ENCODE measurements at regions not wholly inside any gene's neighbourhood (a gene's known extent, or its start where the extent isn't known, plus 50 kb on each side); places are given as distances from the start of the nearest gene placed in this dataset.

DNA sequence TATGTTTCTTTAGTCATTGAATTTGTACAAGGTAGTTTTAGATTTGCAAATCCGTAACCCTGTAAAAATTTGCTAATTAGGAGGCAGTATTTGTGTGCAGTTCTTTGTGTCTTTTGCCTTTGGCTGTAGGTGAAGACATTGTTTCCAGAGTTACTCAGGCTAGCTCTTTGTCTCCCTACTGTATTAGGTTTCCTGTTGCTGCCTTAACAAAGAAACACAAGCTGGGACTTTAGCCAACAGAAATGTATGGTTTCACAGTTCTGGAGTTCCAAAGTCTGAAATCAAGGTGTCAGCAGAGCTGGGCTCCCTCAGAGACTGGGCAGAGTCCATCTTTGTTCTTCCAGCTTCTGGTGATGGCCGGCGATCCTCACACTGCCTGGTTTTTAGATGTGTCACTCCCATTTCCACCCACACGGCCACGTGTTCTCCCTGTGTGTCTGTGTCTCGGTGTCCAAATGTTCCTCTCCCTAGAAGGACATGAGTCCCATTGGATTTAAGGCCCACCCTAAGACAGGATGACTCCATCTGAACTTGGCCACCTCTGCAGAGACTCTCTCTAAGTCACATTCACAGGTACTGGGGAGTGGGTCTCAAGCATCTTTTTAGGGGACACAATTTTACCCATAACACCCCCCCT lies 309.7 kb downstream of the GALR1 start:
- TF ChIP-seq, protein P1, sequence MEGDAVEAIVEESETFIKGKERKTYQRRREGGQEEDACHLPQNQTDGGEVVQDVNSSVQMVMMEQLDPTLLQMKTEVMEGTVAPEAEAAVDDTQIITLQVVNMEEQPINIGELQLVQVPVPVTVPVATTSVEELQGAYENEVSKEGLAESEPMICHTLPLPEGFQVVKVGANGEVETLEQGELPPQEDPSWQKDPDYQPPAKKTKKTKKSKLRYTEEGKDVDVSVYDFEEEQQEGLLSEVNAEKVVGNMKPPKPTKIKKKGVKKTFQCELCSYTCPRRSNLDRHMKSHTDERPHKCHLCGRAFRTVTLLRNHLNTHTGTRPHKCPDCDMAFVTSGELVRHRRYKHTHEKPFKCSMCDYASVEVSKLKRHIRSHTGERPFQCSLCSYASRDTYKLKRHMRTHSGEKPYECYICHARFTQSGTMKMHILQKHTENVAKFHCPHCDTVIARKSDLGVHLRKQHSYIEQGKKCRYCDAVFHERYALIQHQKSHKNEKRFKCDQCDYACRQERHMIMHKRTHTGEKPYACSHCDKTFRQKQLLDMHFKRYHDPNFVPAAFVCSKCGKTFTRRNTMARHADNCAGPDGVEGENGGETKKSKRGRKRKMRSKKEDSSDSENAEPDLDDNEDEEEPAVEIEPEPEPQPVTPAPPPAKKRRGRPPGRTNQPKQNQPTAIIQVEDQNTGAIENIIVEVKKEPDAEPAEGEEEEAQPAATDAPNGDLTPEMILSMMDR (IDR thresholded peaks at IDR 0.05; ENCODE audit: control extremely low read depth, extremely low read depth, low read depth, missing control alignments): no peak
- CTCF ChIA-PET: no interaction called here
- POLR2A ChIA-PET: no interaction called here
- DNase-seq (ENCODE audit: extremely low spot score): no peak

DNA sequence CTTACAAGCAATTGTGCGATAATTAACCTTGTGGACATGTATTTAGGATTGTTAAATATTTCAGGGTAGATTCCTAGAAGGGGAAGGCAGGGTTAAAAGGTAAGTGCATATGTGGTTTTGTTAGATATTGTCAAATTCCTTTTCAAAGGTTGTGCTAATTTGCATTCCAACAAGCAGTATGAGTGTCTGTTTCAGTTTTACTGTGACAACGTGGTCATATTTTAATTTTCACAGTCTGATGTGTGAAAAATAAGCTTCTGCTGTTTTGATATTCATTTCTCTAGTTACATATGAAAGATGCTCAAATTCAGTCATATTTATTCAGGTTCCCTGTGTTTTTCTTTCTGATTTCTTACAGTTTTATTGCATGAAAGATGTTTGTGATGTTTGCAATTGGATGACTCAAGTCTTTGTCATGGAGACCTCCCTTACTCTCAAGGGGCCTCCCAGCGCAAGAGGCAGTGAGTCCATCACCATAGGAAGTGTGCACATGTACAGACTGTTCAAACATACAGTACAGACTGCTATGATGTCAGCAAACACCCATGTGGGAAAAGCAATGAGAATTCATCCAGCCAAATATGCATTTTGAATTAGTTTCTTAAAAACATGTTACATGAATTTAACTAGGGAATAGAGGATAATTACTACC lies 310.8 kb downstream of the GALR1 start:
- CTCF ChIA-PET: no interaction called here
- POLR2A ChIA-PET: no interaction called here
- no peak for DNase-seq (ENCODE audit: extremely low spot score)

DNA sequence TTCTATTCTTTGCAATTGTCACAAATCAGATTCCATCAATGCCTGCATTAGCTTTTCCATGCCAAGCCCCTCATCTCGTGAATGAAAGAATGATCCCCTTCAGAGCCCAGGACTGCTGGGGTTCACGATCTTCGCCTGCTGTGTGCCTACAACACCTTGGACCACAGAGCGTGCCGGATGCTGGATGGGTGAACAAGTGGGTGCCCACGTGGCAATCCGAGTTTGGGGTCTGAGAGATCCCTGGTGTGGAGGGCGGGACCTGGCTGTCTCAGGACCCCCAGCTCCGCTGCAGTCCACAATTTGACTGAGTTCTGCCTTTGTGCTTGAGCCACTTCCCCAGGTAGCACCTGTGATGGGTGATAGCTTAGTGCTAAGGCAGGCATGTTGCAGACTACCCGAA lies 317.0 kb downstream of the GALR1 start:
- no peak for DNase-seq (ENCODE audit: extremely low spot score)
- POLR2A ChIA-PET: no interaction called here
- CTCF ChIA-PET: interaction anchor here (1.8 kb wide), 1 partner anchor 9 kb away, joined by 7 read pairs; no protein-coding TSS in a partner anchor
- TF ChIP-seq, protein P1 (IDR thresholded peaks at IDR 0.05; ENCODE audit: control extremely low read depth, extremely low read depth, low read depth, missing control alignments): no peak

More for the DNA sequence above, 310.8 kb downstream of the GALR1 start:
- TF ChIP-seq, protein P1 (IDR thresholded peaks at IDR 0.05; ENCODE audit: control extremely low read depth, extremely low read depth, low read depth, missing control alignments): no peak

DNA sequence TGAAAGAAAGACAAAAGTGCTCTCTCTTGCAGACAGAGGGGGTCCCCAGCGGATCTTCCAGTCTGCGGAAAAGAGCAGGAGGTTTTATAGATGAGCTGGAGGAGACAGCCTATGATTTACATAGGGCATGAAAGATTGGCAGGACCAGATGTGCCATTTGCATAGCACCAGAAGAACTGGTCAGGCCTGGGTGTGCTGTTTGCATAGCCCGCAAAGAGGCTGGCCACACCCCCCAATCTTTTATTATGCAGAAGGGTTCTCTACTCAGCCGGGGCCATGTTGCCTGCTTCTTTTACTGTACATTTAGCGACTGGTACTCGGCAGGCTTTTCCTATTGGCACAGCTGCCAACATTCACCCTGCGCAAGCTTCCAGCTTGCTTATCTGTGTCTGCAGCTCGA lies 317.6 kb downstream of the GALR1 start:
- CTCF ChIA-PET: interaction anchor here (1.8 kb wide), 1 partner anchor 10 kb away, joined by 7 read pairs; no protein-coding TSS in a partner anchor
- DNase-seq (ENCODE audit: extremely low spot score): no peak
- TF ChIP-seq, protein P1 (IDR thresholded peaks at IDR 0.05; ENCODE audit: control extremely low read depth, extremely low read depth, low read depth, missing control alignments): no peak
- POLR2A ChIA-PET: no interaction called here

DNA sequence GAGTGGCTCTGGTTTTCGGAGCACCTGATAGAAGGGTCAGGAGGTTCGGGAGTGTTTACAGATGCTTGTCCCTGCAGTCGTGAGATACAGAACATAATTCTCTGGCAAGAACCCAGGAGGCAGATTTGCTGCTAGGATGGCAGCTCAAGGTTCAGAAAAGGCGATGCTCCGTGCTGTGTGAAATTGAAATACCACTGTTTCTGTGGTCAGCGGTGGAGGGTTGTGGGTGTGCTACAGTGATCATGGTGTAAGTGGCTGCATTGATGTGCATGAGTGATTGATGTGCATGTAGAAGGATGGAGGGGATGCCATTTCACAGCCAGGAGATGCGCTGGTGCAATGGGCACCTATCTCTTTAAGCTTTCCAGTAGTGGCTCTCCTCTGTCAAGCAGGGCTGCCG lies 322.1 kb downstream of the GALR1 start:
- ChIA-PET CTCF (no interaction called here), POLR2A (no interaction called here)
- TF ChIP-seq, protein P1 (IDR thresholded peaks at IDR 0.05; ENCODE audit: control extremely low read depth, extremely low read depth, low read depth, missing control alignments): no peak
- no peak for DNase-seq (ENCODE audit: extremely low spot score)

DNA sequence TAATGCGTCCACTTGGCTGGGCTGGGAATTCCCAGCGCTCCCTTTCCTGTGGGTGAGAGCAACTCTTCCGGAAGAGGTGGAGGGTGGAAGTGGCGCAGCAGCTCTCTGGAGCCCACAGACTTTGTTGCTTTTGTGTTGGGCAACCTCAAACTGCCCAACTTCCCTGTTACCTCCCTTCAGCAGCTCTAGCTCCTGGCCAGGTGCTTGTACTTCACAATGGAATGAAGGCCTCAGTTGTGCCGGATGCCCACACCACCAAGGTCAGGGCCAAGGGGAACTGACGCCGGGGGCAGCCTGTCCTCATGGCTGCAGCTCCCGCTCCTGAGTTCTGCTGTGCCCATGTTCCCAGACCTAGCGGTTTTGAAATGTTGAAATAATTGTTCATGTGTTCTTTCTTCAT lies 322.9 kb downstream of the GALR1 start:
- no peak for DNase-seq (ENCODE audit: extremely low spot score)
- TF ChIP-seq, protein P1 (IDR thresholded peaks at IDR 0.05; ENCODE audit: control extremely low read depth, extremely low read depth, low read depth, missing control alignments): no peak
- ChIA-PET POLR2A (no interaction called here), CTCF (interaction anchor here (1.2 kb wide), 1 partner anchor 16 kb away, joined by 3 read pairs; no protein-coding TSS in a partner anchor)

Data from GM10248 (cell line).